GM12892 (cell line): ENCODE measurements at regions not wholly inside any gene's neighbourhood (a gene's known extent, or its start where the extent isn't known, plus 50 kb on each side); places are given as distances from the start of the nearest gene placed in this dataset.

Experiments used
- POLR2A ChIP-seq: IDR thresholded peaks from 2 replicates; pipeline ENCODE4 v1.6.1; 2011; ENCODE audit warnings: low read depth, low read length, control low read depth
- POLR2AphosphoS5 ChIP-seq: IDR thresholded peaks from 2 replicates; pipeline ENCODE4 v1.6.1; 2011; ENCODE audit warnings: low read depth, low read length, control low read depth
- TAF1 ChIP-seq: IDR thresholded peaks from 2 replicates; pipeline ENCODE4 v1.6.1; 2011; ENCODE audit warnings: low read depth, mild to moderate bottlenecking, control low read depth, low read length, borderline replicate concordance

- TF ChIP-seq POLR2A (no peak), TAF1 (no peak), POLR2AphosphoS5 (no peak)
Measured at GRCh38 chr7:92915348-92915747, 79.0 kb upstream of the CDK6 start.
